ENCODE measurements at regions not wholly inside any gene's neighbourhood (a gene's known extent, or its start where the extent isn't known, plus 50 kb on each side); places are given as distances from the start of the nearest gene placed in this dataset.

DNA sequence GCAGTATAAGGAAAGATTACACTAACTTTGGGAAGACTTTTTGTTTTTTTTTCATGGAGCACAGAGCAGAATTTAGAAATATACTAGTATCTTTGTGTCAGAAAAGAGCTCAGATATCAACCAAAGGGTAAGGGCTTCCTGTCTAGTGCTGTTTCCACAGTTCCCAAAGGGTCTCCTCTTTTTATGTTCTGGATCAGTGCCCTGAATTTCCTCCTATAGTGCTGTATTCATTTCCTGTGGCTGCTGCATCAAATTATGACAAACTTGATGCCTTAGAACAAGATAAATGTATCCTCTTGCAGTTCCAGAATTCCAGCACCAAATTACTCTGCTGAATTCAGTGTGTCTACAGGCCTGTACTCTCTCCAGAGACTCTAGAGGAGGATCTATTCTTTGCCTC, 219.8 kb upstream of the THRB start:
- no peak for TF ChIP-seq CTCF (conservative IDR thresholded peaks at IDR 0.05; ENCODE audit: low read depth, low read length)
- no peak for DNase-seq (ENCODE audit: low read depth)
- no peak overlapping the region for H3K4me3 ChIP-seq (ENCODE audit: low read depth, low read length)

DNA sequence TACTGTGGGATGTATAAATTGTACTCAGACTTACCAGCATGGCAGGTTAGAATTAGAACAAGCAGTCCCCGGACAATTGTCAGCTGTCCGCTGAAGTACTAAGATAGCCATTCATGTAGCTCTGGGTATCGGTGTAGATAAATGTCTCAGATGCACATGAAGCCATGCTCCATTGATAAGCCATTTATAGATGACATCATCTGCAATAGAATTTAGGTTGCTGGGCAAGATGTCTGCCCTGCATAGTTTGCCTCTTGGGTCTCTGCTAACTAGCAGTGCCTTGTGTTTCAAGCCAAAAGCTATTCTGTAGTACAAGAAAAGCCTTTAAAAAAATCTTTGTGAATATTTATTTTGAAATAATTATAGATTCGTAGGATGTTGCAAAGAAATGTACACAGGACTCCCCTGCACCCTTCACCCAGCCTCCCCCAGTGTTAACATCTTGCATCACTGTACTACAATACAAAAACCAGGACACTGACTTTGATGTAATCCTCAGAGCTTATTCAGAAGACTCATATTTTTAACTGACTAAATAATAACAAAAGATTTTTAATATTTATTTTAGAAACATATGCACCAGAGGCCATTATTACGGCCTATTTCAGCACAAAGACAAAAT, 220.6 kb upstream of the THRB start:
- no peak for DNase-seq (ENCODE audit: low read depth)
- no peak for TF ChIP-seq CTCF (conservative IDR thresholded peaks at IDR 0.05; ENCODE audit: low read depth, low read length)
- H3K4me3 ChIP-seq (ENCODE audit: low read depth, low read length): no peak overlapping the region

- no peak overlapping the region for H3K4me3 ChIP-seq (ENCODE audit: low read depth, low read length)
- DNase-seq (ENCODE audit: low read depth): no peak
- TF ChIP-seq CTCF (conservative IDR thresholded peaks at IDR 0.05; ENCODE audit: low read depth, low read length): no peak
These were observed 227.4 kb upstream of the THRB start for GRCh38 chr3:24722087-24722486.

GRCh38 chr3:24725514-24726255, 231.0 kb upstream of the THRB start:
- no peak for TF ChIP-seq CTCF (conservative IDR thresholded peaks at IDR 0.05; ENCODE audit: low read depth, low read length)
- no peak for DNase-seq (ENCODE audit: low read depth)
- no peak overlapping the region for H3K4me3 ChIP-seq (ENCODE audit: low read depth, low read length)

GRCh38 chr3:24726423-24726822, 231.8 kb upstream of the THRB start:
- TF ChIP-seq CTCF (conservative IDR thresholded peaks at IDR 0.05; ENCODE audit: low read depth, low read length): no peak
- no peak overlapping the region for H3K4me3 ChIP-seq (ENCODE audit: low read depth, low read length)
- no peak for DNase-seq (ENCODE audit: low read depth)

DNA sequence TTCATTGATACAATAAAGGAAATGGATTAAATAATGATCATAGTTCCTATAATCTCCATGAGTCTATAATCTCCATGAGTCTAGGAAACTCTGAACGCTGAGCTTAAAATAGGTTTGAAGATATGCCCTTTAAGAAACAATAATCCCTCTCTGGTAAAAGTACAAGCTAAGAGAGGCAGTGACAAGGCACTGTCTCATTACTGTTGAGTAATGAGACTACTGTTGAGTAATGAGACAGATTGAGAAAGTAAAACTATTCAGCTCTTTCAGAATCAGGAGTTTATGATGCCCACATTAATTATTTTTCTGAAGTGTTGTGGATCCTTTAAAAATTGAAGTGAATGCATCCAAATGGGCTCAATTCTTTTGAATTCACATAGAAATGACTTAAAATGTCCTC, 235.5 kb upstream of the THRB start:
- no peak for DNase-seq (ENCODE audit: low read depth)
- H3K4me3 ChIP-seq (ENCODE audit: low read depth, low read length): no peak overlapping the region
- TF ChIP-seq CTCF (conservative IDR thresholded peaks at IDR 0.05; ENCODE audit: low read depth, low read length): no peak

DNA sequence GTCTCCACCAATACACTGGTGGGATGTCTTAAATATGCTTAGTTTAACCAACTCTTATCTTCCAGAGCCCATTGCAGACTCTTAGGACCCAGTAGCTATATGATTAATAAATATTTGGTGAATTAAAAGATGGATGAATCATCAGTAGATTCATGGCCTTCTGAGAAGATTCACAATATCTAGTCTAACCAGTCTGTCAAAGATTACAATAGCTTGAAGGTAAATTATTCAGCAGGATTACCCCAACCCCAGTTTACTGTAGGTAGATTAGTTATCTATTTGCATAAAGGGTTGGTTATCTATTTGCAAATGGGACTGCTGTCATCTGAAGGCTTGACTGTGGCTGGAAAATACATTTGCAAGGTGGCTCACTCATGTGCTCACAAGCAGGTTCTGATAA, 239.4 kb upstream of the THRB start:
- DNase-seq (ENCODE audit: low read depth): no peak
- no peak overlapping the region for H3K4me3 ChIP-seq (ENCODE audit: low read depth, low read length)
- no peak for TF ChIP-seq CTCF (conservative IDR thresholded peaks at IDR 0.05; ENCODE audit: low read depth, low read length)

All from epithelial cell of proximal tubule (primary cell).